HepG2 (cell line): ENCODE measurements at regions not wholly inside any gene's neighbourhood (a gene's known extent, or its start where the extent isn't known, plus 50 kb on each side); places are given as distances from the start of the nearest gene placed in this dataset.

Experiments
- ATAC-seq: fragments of 200-7000 bp; cut with Tn5 transposase; 3 replicates; pipeline ENCODE4 v1.9.1; 2020; ENCODE audit warnings: mild to moderate bottlenecking, moderate library complexity
- BruUV-seq: library from RNA; stranded (reverse); fragments of 400-500 nt; replicated peaks from 2 replicates; lab custom pipeline; 2021; lab: Mats Ljungman, UMichigan
- CTCF ChIA-PET: fragments of 300-600 bp; formaldehyde crosslinking; extraction: SDS; loops from one replicate; lab custom pipeline; 2021; ENCODE audit warnings: low total read pairs, inconsistent platforms, low intra/inter-chr PET ratio; lab: Yijun Ruan, JAX
- POLR2A ChIA-PET: fragments of 350-600 bp; sonication (Branson Sonifier 250); formaldehyde crosslinking; loops from one replicate; lab custom pipeline; 2020; ENCODE audit warnings: antibody characterized with exemption, inconsistent platforms; lab: Yijun Ruan, JAX
- DNase-seq: peaks from one replicate; pipeline ENCODE4 v3.0.0-alpha.2; 2015; ENCODE audit warnings: low spot score
- FAIRE-seq: peaks from 3 replicates; lab custom pipeline; 2011; peaks lifted over from hg19 to GRCh38; lab: Jason Lieb, UNC
- H2AFZ ChIP-seq: one replicate; pipeline ENCODE4 v1.6.1; 2011; ENCODE audit warnings: low read length, inconsistent platforms
- H3K27ac ChIP-seq: fragments of 300-600 bp; 3 replicates; pipeline ENCODE4 v1.8.0; 2011; ENCODE audit warnings: mixed run types, mild to moderate bottlenecking, mixed read lengths, low read length, inconsistent platforms; ENCODE audit not compliant: insufficient read depth; ENCODE audit errors: extremely low read length
- H3K27me3 ChIP-seq, 2 experiments: fragments of 200-600 bp in 1 of 2; 2 replicates in 1 of 2; 3 replicates in 1 of 2; pipeline versions ENCODE4 v1.6.0 to v1.8.0; 2011; ENCODE audit warnings: low read length in 2 of 2, mild to moderate bottlenecking in 2 of 2, moderate library complexity in 2 of 2, inconsistent platforms in 1 of 2; ENCODE audit not compliant: insufficient read depth in 2 of 2, control insufficient read depth in 1 of 2
- H3K36me3 ChIP-seq, 2 experiments: fragments of 200-600 bp in 1 of 2; replicated peaks in 1 of 2; 2 replicates in 1 of 2; 3 replicates in 1 of 2; pipeline versions ENCODE4 v1.5.1 to v1.8.0; 2011; ENCODE audit warnings: low read length in 2 of 2, inconsistent platforms in 1 of 2; ENCODE audit not compliant: insufficient read depth in 2 of 2, control insufficient read depth in 1 of 2
- H3K4me1 ChIP-seq: 2 replicates; pipeline ENCODE4 v1.5.1; 2012; ENCODE audit warnings: low read length, inconsistent platforms; ENCODE audit not compliant: insufficient read depth
- H3K4me2 ChIP-seq: 2 replicates; pipeline ENCODE4 v1.6.0; 2011; ENCODE audit warnings: low read depth, low read length, inconsistent platforms
- H3K4me3 ChIP-seq, 3 experiments: fragments of 200-600 bp in 1 of 3; sonication (generic), shearing (Covaris generic) in 1 of 3; replicated peaks in 1 of 3; 2 replicates each; pipeline ENCODE4 v1.5.1; 2011 to 2016; ENCODE audit warnings: low read length in 3 of 3, inconsistent platforms in 2 of 3, low read depth in 2 of 3, mild to moderate bottlenecking in 2 of 3, control low read depth in 1 of 3, mixed read lengths in 1 of 3; ENCODE audit not compliant: insufficient read depth in 1 of 3
- H3K79me2 ChIP-seq: one replicate; pipeline ENCODE4 v1.6.1; 2011; ENCODE audit warnings: low read length, inconsistent platforms; ENCODE audit not compliant: insufficient read depth
- H3K9ac ChIP-seq: 2 replicates; pipeline ENCODE4 v1.6.0; 2011; ENCODE audit warnings: mild to moderate bottlenecking, low read depth, low read length, inconsistent platforms; ENCODE audit not compliant: insufficient read depth
- H3K9me3 ChIP-seq: 2 replicates; pipeline ENCODE4 v1.5.1; 2012; ENCODE audit warnings: mild to moderate bottlenecking, low read length
- H4K20me1 ChIP-seq: 2 replicates; pipeline ENCODE4 v1.6.0; 2011; ENCODE audit warnings: inconsistent platforms, mild to moderate bottlenecking, low read length, moderate library complexity; ENCODE audit not compliant: insufficient read depth
- ATF1 ChIP-seq: IDR thresholded peaks from 2 replicates; pipeline ENCODE4 v1.6.1; 2016; ENCODE audit warnings: mild to moderate bottlenecking, control low read depth
- ATF5 ChIP-seq: sonication (generic); formaldehyde crosslinking; IDR thresholded peaks from 2 replicates; pipeline ENCODE4 v1.4.0; 2020; ENCODE audit warnings: mild to moderate bottlenecking, low read depth, missing genetic modification reagents
- CEBPG ChIP-seq: IDR thresholded peaks from 2 replicates; pipeline ENCODE4 v1.6.1; 2016
- CTCF ChIP-seq: sonication (generic); formaldehyde crosslinking; IDR thresholded peaks from 2 replicates; pipeline ENCODE4 v1.5.0; 2020; ENCODE audit warnings: mild to moderate bottlenecking, missing genetic modification reagents, moderate library complexity
- ISX ChIP-seq: sonication (generic); formaldehyde crosslinking; conservative IDR thresholded peaks from 2 replicates; pipeline ENCODE4 v1.5.0; 2020; ENCODE audit warnings: missing genetic modification reagents
- PAF1 ChIP-seq: IDR thresholded peaks from 2 replicates; pipeline ENCODE4 v1.6.1; 2016; ENCODE audit warnings: missing genetic modification reagents, missing compliant biosample characterization
- TGIF2 ChIP-seq: IDR thresholded peaks from 2 replicates; pipeline ENCODE4 v1.6.1; 2016; ENCODE audit warnings: control low read depth, missing compliant biosample characterization
- WIZ ChIP-seq: sonication (generic); formaldehyde crosslinking; IDR thresholded peaks from 2 replicates; pipeline ENCODE4 v1.5.1; 2020; ENCODE audit warnings: mild to moderate bottlenecking, missing genetic modification reagents
- ZNF256 ChIP-seq: sonication (generic); formaldehyde crosslinking; conservative IDR thresholded peaks from 2 replicates; pipeline ENCODE4 v1.4.0; 2020; ENCODE audit warnings: missing genetic modification reagents
- WGBS: methylation state at CpG from one replicate; pipeline ENCODE4 v1.1.6; 2017; ENCODE audit warnings: low lambda C conversion rate; 5-methylcytosine and 5-hydroxymethylcytosine counted together
- in situ Hi-C: cut with HindIII; loops from 2 replicates; pipeline ENCODE4 v1.10.0; 2017; ENCODE audit warnings: low pct_unique_long_range_greater_than_20kb; ENCODE audit not compliant: extremely low pct_ligation_motif_present
- intact Hi-C: fragments of 100-400 bp; cut with micrococcal nuclease; formaldehyde crosslinking; loops from one replicate; pipeline ENCODE4 v1.10.0; 2022; ENCODE audit not compliant: unreplicated experiment

GRCh38 chrX:124805486-124805885, 459.1 kb downstream of the SH2D1A start:
- Histone ChIP-seq H3K4me3 (no peak overlapping the region), H3K27ac (no peak overlapping the region), H3K9me3 (no peaks in the 10 kb centered on the region), H3K9ac (no peak overlapping the region), H3K36me3 (no peaks in the 10 kb centered on the region), H3K4me2 (no peak overlapping the region), H4K20me1 (no peaks in the 10 kb centered on the region)
- no peak for FAIRE-seq
- no peak for ATAC-seq
- BruUV-seq, result no TSS peak
- CTCF ChIA-PET, result no interaction called here
- intact Hi-C loops, result no loop called here
- 0% methylated on average over 1 of the region's 4 CpGs for WGBS
- no peak for TF ChIP-seq TGIF2 (CRISPR knock-in tag)
- no peak for TF ChIP-seq ATF1 (CRISPR knock-in tag)
- no peak for TF ChIP-seq PAF1 (CRISPR knock-in tag)
- no peak for TF ChIP-seq CTCF (CRISPR knock-in tag)
- no peak for TF ChIP-seq CEBPG (CRISPR knock-in tag)
- TF ChIP-seq WIZ (CRISPR knock-in tag), result no peak
- no peak for TF ChIP-seq ATF5 (CRISPR knock-in tag)
- no peak for TF ChIP-seq ISX (CRISPR knock-in tag)
- TF ChIP-seq ZNF256, result no peak
- TF ChIP-seq, all 625 proteins: peak for 0
- DNase-seq, result no peak
- Histone ChIP-seq H3K4me1 (no peaks in the 10 kb centered on the region), H2AFZ (no peak overlapping the region), H3K27me3 (no peaks in the 10 kb centered on the region), H3K79me2 (no peaks in the 10 kb centered on the region)
- POLR2A ChIA-PET, result no interaction called here
- in situ Hi-C loops, result no loop called here
